ENCODE measurements at regions not wholly inside any gene's neighbourhood (a gene's known extent, or its start where the extent isn't known, plus 50 kb on each side); places are given as distances from the start of the nearest gene placed in this dataset.

- no peak for TF ChIP-seq POLR2AphosphoS5 (IDR thresholded peaks at IDR 0.05; ENCODE audit: low read depth, low read length)
- no peak for TF ChIP-seq TAF1 (IDR thresholded peaks at IDR 0.05; ENCODE audit: low read depth, low read length)
- no peak for TF ChIP-seq POLR2A (IDR thresholded peaks at IDR 0.05; ENCODE audit: low read depth, low read length)
- TF ChIP-seq POU2F2 (IDR thresholded peaks at IDR 0.05; ENCODE audit: low read depth, low read length): no peak
- TF ChIP-seq PAX5 (IDR thresholded peaks at IDR 0.05; ENCODE audit: insufficient read depth, low read length, severe bottlenecking): no peak
- TF ChIP-seq SPI1 (IDR thresholded peaks at IDR 0.05; ENCODE audit: low read depth, low read length): no peak
These were observed 1333.9 kb downstream of the BRD1 start for GRCh38 chr22:48493733-48494132.

Measured in GM12891 (cell line).